ENCODE measurements at regions not wholly inside any gene's neighbourhood (a gene's known extent, or its start where the extent isn't known, plus 50 kb on each side); places are given as distances from the start of the nearest gene placed in this dataset.
"Not testable (repeated sequence)": the region's sequence is repeated elsewhere in the genome, so short reads cannot be mapped to it uniquely, and the experiment has no call there.

DNA sequence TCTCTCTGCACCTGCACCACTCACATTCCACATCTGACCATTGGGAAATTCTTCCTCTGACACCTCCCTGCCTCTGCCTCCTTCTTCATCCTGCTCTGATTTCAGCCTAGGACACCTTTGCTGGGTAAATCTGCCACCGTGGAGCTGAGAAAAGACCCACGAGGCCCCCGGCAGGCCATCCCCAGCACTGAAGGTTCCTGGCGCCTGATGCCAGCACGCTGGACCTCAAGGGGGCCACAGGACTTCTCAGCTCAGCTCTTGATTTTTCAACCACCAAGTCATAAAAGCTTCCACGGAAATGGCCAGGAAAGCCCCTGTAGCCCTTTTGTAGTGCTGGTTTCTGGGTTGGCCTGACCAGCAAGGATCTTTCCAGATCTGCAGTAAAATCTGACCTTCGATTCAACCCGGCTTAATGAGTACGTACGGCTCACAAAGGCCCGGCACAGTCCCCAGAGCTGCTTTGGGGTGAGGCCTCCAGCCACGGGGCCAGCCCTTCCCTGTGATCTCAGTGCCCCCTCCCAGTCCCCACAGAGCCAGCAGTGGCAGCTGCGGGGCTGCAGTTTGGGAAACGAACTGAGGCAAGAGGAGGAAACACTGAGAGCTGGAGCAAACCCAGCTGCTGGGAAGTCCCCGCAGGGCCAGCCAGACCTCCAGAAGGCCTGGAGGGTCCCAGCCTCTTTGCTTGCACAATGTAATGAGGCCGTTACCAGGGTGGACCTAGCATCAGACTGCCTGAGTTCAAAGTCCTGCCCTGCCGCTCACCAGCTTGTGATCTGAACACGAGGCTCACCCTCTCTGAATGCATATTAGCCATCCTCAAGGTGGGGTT lies 157.5 kb downstream of the BMP7 start:
- TF ChIP-seq POLR2A (IDR thresholded peaks at IDR 0.05; ENCODE audit: borderline replicate concordance, extremely low read depth, insufficient read depth, insufficient read length), result no peak
- Histone ChIP-seq H3K27me3 (ENCODE audit: insufficient read depth, low read length) (no peaks in the 10 kb centered on the region), H3K9me2 (ENCODE audit: insufficient read depth) (no peaks in the 10 kb centered on the region), H3K79me2 (ENCODE audit: insufficient read depth, low read length) (no peaks in the 10 kb centered on the region), H3K9ac (ENCODE audit: low read length) (no peak overlapping the region), H4K20me1 (ENCODE audit: insufficient read depth) (no peaks in the 10 kb centered on the region), H3K36me3 (ENCODE audit: control insufficient read depth in 1 of 2, insufficient read depth in 2 of 2, low read length in 2 of 2) (no peaks in the 10 kb centered on the region), H3K4me2 (ENCODE audit: low read length) (no peak overlapping the region), H3K4me1 (ENCODE audit: control insufficient read depth in 1 of 2, insufficient read depth in 2 of 2, low read length in 2 of 2) (peaks cover 0 to 6% of the 10 kb centered on the region in 2 experiments; a peak in 1 of 4 replicates), H2AFZ (ENCODE audit: low read depth, low read length, poor library complexity, severe bottlenecking) (no peak overlapping the region), H3K4me3 (replicated peaks in 1 of 2; ENCODE audit: low read depth in 1 of 2, low read length in 2 of 2) (no peak overlapping the region), H3K27ac (ENCODE audit: low read depth, low read length) (no peak overlapping the region), H3K9me3 (ENCODE audit: control insufficient read depth in 1 of 2, insufficient read depth in 1 of 2, low read depth in 1 of 2, low read length in 2 of 2) (no peaks in the 10 kb centered on the region)
- ChIA-PET POLR2A (no interaction called here), CTCF (no interaction called here), RAD21 (ENCODE audit: low non-redundant PET in 1 of 2, low total read pairs in 2 of 2, uncharacterized antibody in 2 of 2, unreplicated experiment in 2 of 2) (no interaction called here)
- intact Hi-C loops (cut with micrococcal nuclease), result no loop called here
- no peak for ATAC-seq
- no TSS peak for BruUV-seq (replicated peaks)
- no peak for DNase-seq (ENCODE audit: low read depth, low spot score)

DNA sequence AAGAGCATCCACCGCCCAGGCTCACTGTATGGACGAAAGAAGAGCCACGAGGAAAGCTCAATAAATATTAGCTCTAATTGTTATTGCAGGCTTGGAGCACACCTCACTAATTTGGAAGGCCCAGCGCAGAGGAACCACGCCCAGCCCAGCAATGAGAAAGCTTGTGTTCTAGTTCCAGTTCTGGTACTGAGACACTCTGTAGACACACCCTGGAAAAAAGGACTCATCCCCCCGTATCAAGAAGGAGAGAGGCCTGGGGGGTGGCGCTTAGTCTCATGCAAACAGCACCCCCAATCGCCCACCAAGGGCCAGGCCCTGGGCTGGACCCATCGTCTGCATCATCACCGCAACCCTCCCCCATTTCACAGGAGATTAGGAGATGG lies 156.9 kb downstream of the BMP7 start:
- Histone ChIP-seq H3K4me1 (ENCODE audit: control insufficient read depth in 1 of 2, insufficient read depth in 2 of 2, low read length in 2 of 2) (peaks cover 0 to 6% of the 10 kb centered on the region in 2 experiments; a peak in 1 of 4 replicates), H3K27me3 (ENCODE audit: insufficient read depth, low read length) (no peaks in the 10 kb centered on the region), H3K36me3 (ENCODE audit: control insufficient read depth in 1 of 2, insufficient read depth in 2 of 2, low read length in 2 of 2) (no peaks in the 10 kb centered on the region), H3K9me2 (ENCODE audit: insufficient read depth) (no peaks in the 10 kb centered on the region), H4K20me1 (ENCODE audit: insufficient read depth) (no peaks in the 10 kb centered on the region), H3K9me3 (ENCODE audit: control insufficient read depth in 1 of 2, insufficient read depth in 1 of 2, low read depth in 1 of 2, low read length in 2 of 2) (no peaks in the 10 kb centered on the region), H3K9ac (ENCODE audit: low read length) (no peak overlapping the region), H3K4me3 (replicated peaks in 1 of 2; ENCODE audit: low read depth in 1 of 2, low read length in 2 of 2) (no peak overlapping the region), H2AFZ (ENCODE audit: low read depth, low read length, poor library complexity, severe bottlenecking) (no peak overlapping the region), H3K79me2 (ENCODE audit: insufficient read depth, low read length) (no peaks in the 10 kb centered on the region), H3K27ac (ENCODE audit: low read depth, low read length) (no peak overlapping the region), H3K4me2 (ENCODE audit: low read length) (no peak overlapping the region)
- ATAC-seq, result no peak
- ChIA-PET POLR2A (no interaction called here), CTCF (no interaction called here), RAD21 (ENCODE audit: low non-redundant PET in 1 of 2, low total read pairs in 2 of 2, uncharacterized antibody in 2 of 2, unreplicated experiment in 2 of 2) (no interaction called here)
- no peak for DNase-seq (ENCODE audit: low read depth, low spot score)
- intact Hi-C loops (cut with micrococcal nuclease), result no loop called here
- BruUV-seq (replicated peaks), result no TSS peak
- no peak for TF ChIP-seq POLR2A (IDR thresholded peaks at IDR 0.05; ENCODE audit: borderline replicate concordance, extremely low read depth, insufficient read depth, insufficient read length)
- TF ChIP-seq, protein P1, sequence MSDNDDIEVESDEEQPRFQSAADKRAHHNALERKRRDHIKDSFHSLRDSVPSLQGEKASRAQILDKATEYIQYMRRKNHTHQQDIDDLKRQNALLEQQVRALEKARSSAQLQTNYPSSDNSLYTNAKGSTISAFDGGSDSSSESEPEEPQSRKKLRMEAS (IDR thresholded peaks at IDR 0.05), result no peak
- no peak for TF ChIP-seq FOSL1 (IDR thresholded peaks at IDR 0.05; ENCODE audit: low read depth)
- TF ChIP-seq, protein P2, sequence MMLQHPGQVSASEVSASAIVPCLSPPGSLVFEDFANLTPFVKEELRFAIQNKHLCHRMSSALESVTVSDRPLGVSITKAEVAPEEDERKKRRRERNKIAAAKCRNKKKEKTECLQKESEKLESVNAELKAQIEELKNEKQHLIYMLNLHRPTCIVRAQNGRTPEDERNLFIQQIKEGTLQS (IDR thresholded peaks at IDR 0.05), result no peak
- no peak for TF ChIP-seq JUND (IDR thresholded peaks at IDR 0.05)
- no peak for TF ChIP-seq TCF7L2 (IDR thresholded peaks at IDR 0.05; ENCODE audit: borderline replicate concordance, extremely low read depth, insufficient read depth, insufficient read length)
- no peak for TF ChIP-seq EGR1 (IDR thresholded peaks at IDR 0.05; ENCODE audit: low read depth)
- TF ChIP-seq SIN3A (IDR thresholded peaks at IDR 0.05; ENCODE audit: low read depth), result no peak
- TF ChIP-seq RAD21 (IDR thresholded peaks at IDR 0.05; ENCODE audit: low read depth), result no peak
- no peak for TF ChIP-seq POLR2AphosphoS5 (IDR thresholded peaks at IDR 0.05; ENCODE audit: low read depth, low read length)
- TF ChIP-seq ZFX (IDR thresholded peaks at IDR 0.05), result no peak
- TF ChIP-seq EZH2 (IDR thresholded peaks at IDR 0.05), result no peak
- no peak for TF ChIP-seq ZNF274 (IDR thresholded peaks at IDR 0.05; ENCODE audit: low read depth, low read length)

DNA sequence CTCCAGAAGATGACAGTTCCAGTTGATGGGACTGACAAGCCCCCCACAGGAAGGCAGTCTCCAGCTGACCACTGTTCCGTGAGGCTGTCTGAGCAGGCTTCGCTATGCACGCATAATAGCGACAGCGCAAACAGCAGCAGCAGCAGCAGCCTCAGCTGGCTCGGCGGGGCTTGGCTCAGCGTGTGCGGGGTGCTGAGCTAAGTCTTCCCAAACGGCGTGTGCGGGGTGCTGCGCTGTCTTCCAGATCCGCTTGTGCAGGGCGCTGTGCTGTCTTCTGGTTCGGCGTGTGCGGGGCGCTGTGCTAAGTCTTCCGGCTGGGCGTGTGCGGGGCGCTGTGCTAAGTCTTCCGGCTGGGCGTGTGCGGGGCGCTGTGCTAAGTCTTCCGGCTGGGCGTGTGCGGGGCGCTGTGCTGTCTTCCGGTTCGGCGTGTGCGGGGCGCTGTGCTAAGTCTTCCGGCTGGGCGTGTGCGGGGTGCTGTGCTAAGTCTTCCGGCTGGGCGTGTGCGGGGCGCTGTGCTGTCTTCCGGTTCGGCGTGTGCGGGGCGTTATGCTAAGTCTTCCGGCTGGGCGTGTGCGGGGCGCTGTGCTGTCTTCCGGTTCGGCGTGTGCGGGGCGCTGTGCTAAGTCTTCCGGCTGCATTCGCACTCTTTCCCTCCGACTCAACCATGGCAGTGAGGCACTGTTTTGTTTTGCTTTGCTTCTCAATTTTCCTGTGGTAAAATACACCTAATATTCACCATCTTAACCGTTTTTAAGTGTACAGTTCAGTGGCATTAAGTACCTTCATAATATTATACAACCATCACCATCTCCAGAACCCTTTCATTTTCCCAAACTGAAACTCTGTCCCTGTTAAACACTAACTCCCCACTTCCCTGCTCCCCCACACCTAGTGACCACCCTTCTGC lies 156.1 kb downstream of the BMP7 start:
- POLR2A ChIA-PET; CTCF ChIA-PET; H3K4me1 ChIP-seq (ENCODE audit: control insufficient read depth in 1 of 2, insufficient read depth in 2 of 2, low read length in 2 of 2); H3K27ac ChIP-seq (ENCODE audit: low read depth, low read length); RAD21 ChIA-PET (ENCODE audit: low non-redundant PET in 1 of 2, low total read pairs in 2 of 2, uncharacterized antibody in 2 of 2, unreplicated experiment in 2 of 2); H2AFZ ChIP-seq (ENCODE audit: low read depth, low read length, poor library complexity, severe bottlenecking); H4K20me1 ChIP-seq (ENCODE audit: insufficient read depth); ATAC-seq; H3K9me2 ChIP-seq (ENCODE audit: insufficient read depth); H3K4me2 ChIP-seq (ENCODE audit: low read length); H3K9me3 ChIP-seq (ENCODE audit: control insufficient read depth in 1 of 2, insufficient read depth in 1 of 2, low read depth in 1 of 2, low read length in 2 of 2); DNase-seq (ENCODE audit: low read depth, low spot score); H3K79me2 ChIP-seq (ENCODE audit: insufficient read depth, low read length); H3K4me3 ChIP-seq (replicated peaks in 1 of 2; ENCODE audit: low read depth in 1 of 2, low read length in 2 of 2); intact Hi-C loops (cut with micrococcal nuclease); BruUV-seq (replicated peaks); H3K36me3 ChIP-seq (ENCODE audit: control insufficient read depth in 1 of 2, insufficient read depth in 2 of 2, low read length in 2 of 2); H3K9ac ChIP-seq (ENCODE audit: low read length); H3K27me3 ChIP-seq (ENCODE audit: insufficient read depth, low read length): not testable (repeated sequence)
